ENCODE measurements at regions not wholly inside any gene's neighbourhood (a gene's known extent, or its start where the extent isn't known, plus 50 kb on each side); places are given as distances from the start of the nearest gene placed in this dataset.

- BruUV-seq (replicated peaks), result no TSS peak
- H2BK15ac ChIP-seq (ENCODE audit: low read depth, low read length), result no peak overlapping the region
- H3K56ac ChIP-seq (ENCODE audit: extremely low read depth, insufficient read depth, low read length), result no peak overlapping the region
- H2BK20ac ChIP-seq (ENCODE audit: low read depth, low read length), result no peak overlapping the region
- in situ Hi-C loops (cut with MboI; ENCODE audit: low sequenced_read_pairs) (no loop called here), dilution Hi-C loops (cut with HindIII; ENCODE audit: low sequenced_read_pairs, unreplicated experiment) (no loop called here), intact Hi-C loops (cut with micrococcal nuclease) (no loop called here)
- WGBS, 2 experiments (ENCODE audit: extremely low coverage in 2 of 2, insufficient read length in 1 of 2), result no CpG with 5 or more reads among the region's 2 CpGs
- no peak overlapping the region for H3K14ac ChIP-seq (replicated peaks; ENCODE audit: low read depth, low read length)
- no peaks in the 10 kb centered on the region for H4K20me1 ChIP-seq (ENCODE audit: insufficient read depth, low read length)
- no peak overlapping the region for H3K4me3 ChIP-seq (ENCODE audit: insufficient read depth, low read depth, low read length)
- no peak overlapping the region for H3K18ac ChIP-seq (ENCODE audit: low read depth, low read length)
- H4K91ac ChIP-seq (ENCODE audit: insufficient read depth, low read depth, low read length), result no peak overlapping the region
- no peak overlapping the region for H2AK9ac ChIP-seq (replicated peaks; ENCODE audit: low read depth, low read length, poor library complexity)
- H2BK5ac ChIP-seq (ENCODE audit: low read depth, low read length, poor library complexity, severe bottlenecking), result no peak overlapping the region
- no peak overlapping the region for H3K4ac ChIP-seq (ENCODE audit: low read depth, low read length)
- TF ChIP-seq MAZ (IDR thresholded peaks at IDR 0.05; ENCODE audit: borderline replicate concordance, low read depth, low read length), result no peak
- TF ChIP-seq MXI1 (IDR thresholded peaks at IDR 0.05; ENCODE audit: borderline replicate concordance, low read depth, low read length), result no peak
- no peak for TF ChIP-seq BHLHE40 (IDR thresholded peaks at IDR 0.05; ENCODE audit: low read depth, low read length)
- no peak for TF ChIP-seq CTCF (conservative IDR thresholded peaks at IDR 0.05; ENCODE audit: low read depth, low read length)
- no peak for TF ChIP-seq ELK1 (IDR thresholded peaks at IDR 0.05; ENCODE audit: borderline replicate concordance, low read depth, low read length)
- no peak for TF ChIP-seq USF2 (IDR thresholded peaks at IDR 0.05; ENCODE audit: low read depth, low read length)
- TF ChIP-seq FOS (IDR thresholded peaks at IDR 0.05; ENCODE audit: low read depth, low read length), result no peak
- TF ChIP-seq RAD21 (IDR thresholded peaks at IDR 0.05; ENCODE audit: low read length), result no peak
- TF ChIP-seq POLR2A (IDR thresholded peaks at IDR 0.05; ENCODE audit: low read depth, low read length), result no peak
- H3K27ac ChIP-seq (ENCODE audit: insufficient read depth, low read length), result no peak overlapping the region
- no peak overlapping the region for H4K8ac ChIP-seq (ENCODE audit: low read depth in 2 of 2, low read length in 2 of 2)
- H3K9me1 ChIP-seq (ENCODE audit: insufficient read depth, low read length), result peaks cover 3% of the 10 kb centered on the region; the same call in 1 of the 2 replicates
- H2AK5ac ChIP-seq (ENCODE audit: low read depth, low read length), result no peak overlapping the region
- no peaks in the 10 kb centered on the region for H3K9me3 ChIP-seq (ENCODE audit: control insufficient read depth, insufficient read depth, low read length)
- ATAC-seq (ENCODE audit: low read depth) (no peak), DNase-seq (no peak)
- H3K79me1 ChIP-seq (ENCODE audit: low read depth in 1 of 2, low read length in 2 of 2), result no peaks in the 10 kb centered on the region
- ChIA-PET CTCF (no interaction called here), POLR2A (ENCODE audit: unreplicated experiment) (no interaction called here)
- no peak overlapping the region for H2AFZ ChIP-seq (replicated peaks; ENCODE audit: low read length, poor library complexity)
- H3K4me1 ChIP-seq (ENCODE audit: control insufficient read depth, insufficient read depth, low read length), result peaks cover 6% of the 10 kb centered on the region; the same call in 1 of the 2 replicates
- H3K4me2 ChIP-seq (ENCODE audit: low read depth, low read length), result no peak overlapping the region
- H3K27me3 ChIP-seq (ENCODE audit: control insufficient read depth, insufficient read depth, low read length), result no peaks in the 10 kb centered on the region
- no peaks in the 10 kb centered on the region for H3K36me3 ChIP-seq (ENCODE audit: control insufficient read depth, insufficient read depth, low read length)
- H3K9ac ChIP-seq (ENCODE audit: low read depth, low read length), result no peak overlapping the region
- H4K5ac ChIP-seq (ENCODE audit: low read depth, low read length), result no peak overlapping the region
- H3K23ac ChIP-seq (ENCODE audit: low read depth, low read length), result no peak overlapping the region
- H2BK120ac ChIP-seq (ENCODE audit: low read depth, low read length), result no peak overlapping the region
Measured at GRCh38 chr12:24746864-24747263, 202.0 kb downstream of the BCAT1 start.

All from IMR-90 (cell line).